GM20000 (cell line): ENCODE measurements at regions not wholly inside any gene's neighbourhood (a gene's known extent, or its start where the extent isn't known, plus 50 kb on each side); places are given as distances from the start of the nearest gene placed in this dataset.

Experiments
- DNase-seq: peaks from one replicate; pipeline ENCODE4 v3.0.0; 2012; ENCODE audit warnings: low spot score
- TF ChIP-seq, protein P1 (sequence below): IDR thresholded peaks from 2 replicates; pipeline ENCODE4 v1.5.1; 2012; ENCODE audit warnings: mild to moderate bottlenecking, control low read depth; ENCODE audit errors: extremely low read depth, missing control alignments

DNA sequence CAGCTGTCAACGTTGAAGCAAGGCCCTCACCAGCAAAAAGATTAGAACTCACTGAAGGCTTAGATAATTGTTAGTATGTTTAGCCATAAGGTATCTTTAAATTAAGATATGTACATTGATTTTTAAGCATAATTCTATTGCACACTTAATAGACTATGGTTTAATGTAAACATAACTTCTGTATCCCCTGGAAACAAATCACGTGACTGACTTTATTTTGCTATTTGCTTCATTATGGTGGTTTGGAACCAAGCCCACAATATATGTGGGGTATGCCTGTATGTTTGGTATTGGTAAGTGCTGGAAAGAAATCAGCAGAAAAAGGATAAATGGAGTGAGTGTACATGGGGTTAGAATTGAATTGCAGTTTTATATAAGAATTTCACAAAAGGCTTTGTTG lies 111.9 kb downstream of the NMUR2 start:
- no peak for DNase-seq
- TF ChIP-seq, protein P1, sequence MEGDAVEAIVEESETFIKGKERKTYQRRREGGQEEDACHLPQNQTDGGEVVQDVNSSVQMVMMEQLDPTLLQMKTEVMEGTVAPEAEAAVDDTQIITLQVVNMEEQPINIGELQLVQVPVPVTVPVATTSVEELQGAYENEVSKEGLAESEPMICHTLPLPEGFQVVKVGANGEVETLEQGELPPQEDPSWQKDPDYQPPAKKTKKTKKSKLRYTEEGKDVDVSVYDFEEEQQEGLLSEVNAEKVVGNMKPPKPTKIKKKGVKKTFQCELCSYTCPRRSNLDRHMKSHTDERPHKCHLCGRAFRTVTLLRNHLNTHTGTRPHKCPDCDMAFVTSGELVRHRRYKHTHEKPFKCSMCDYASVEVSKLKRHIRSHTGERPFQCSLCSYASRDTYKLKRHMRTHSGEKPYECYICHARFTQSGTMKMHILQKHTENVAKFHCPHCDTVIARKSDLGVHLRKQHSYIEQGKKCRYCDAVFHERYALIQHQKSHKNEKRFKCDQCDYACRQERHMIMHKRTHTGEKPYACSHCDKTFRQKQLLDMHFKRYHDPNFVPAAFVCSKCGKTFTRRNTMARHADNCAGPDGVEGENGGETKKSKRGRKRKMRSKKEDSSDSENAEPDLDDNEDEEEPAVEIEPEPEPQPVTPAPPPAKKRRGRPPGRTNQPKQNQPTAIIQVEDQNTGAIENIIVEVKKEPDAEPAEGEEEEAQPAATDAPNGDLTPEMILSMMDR, result no peak

GRCh38 chr5:152290181-152290580 lies 114.9 kb downstream of the NMUR2 start:
- TF ChIP-seq, protein P1, result no peak
- no peak for DNase-seq

DNA sequence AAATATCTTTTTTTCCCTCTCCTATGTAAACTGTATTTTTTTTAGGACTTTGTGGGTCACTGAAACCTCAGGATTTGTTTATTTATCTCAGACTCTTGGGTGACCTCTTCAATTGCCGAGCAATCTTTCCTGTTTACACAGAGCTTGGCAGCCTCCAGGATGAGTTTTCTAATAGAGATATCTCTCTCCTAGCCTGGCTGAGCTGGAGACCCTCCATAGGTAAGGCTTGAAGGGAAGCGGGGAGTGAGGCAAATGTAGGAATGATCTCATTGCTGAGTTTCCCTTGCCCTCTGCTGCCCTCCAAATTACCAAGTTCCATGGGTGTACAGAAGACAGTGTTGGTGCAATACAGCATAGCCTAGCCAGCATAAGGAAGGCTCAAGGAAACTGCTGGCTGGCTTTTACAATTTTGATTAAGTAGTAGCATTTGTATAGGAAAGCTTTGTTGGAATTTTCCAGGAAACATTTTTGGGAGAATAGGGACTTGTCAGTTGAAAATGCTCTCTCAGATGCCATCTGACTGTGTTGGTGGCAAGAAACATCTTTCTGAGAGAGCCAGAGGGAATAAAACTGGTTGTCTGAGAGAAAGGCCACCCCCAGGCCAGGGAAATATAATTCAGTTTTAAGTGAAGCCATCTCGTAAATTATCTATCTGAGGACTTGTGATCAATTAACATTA lies 116.0 kb downstream of the NMUR2 start:
- no peak for DNase-seq
- TF ChIP-seq, protein P1, result no peak

GRCh38 chr5:152288499-152288898 lies 116.6 kb downstream of the NMUR2 start:
- no peak for DNase-seq

DNA sequence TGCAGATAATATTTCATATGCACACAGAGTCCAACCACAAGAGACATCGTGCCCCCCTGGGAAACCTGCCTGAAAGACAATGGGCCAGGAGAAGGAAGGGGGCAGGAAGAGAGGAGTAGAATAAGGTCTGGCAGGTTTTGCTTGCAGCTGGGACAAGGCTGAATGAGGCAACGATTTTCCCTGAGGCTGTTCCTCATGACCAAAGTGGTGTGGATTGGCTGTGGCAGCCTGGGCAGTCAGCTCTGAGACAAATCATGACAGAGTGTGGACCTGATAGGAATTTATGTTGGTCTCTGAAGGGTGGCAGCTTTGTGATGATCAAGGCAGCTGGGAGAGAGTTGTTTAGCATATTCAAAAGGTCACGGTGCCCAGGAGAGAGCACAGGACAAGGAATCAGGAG lies 119.3 kb downstream of the NMUR2 start:
- no peak for DNase-seq
- TF ChIP-seq, protein P1, result no peak

More at GRCh38 chr5:152288499-152288898, 116.6 kb downstream of the NMUR2 start:
- TF ChIP-seq, protein P1, result no peak

DNA sequence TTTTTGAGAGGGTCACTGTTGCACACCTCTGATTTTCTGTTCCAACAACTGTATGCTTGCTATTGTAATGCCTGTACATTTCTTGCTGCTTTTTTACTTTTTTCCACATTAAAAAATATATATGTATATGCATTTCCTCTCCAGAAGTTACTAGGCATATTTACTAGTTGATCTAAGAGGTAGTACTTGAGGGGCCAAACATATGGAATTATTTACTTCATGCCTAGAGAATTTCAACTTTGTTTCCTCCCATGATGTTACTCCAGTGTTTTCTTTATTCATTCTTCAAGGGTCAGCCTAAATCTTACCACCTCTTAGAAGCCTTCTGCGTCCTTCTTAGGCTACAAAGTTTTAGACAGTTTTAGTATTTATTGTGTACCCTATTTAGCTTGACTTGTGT lies 122.7 kb downstream of the NMUR2 start:
- TF ChIP-seq, protein P1, result no peak
- DNase-seq, result no peak

GRCh38 chr5:152277936-152278335 lies 127.1 kb downstream of the NMUR2 start:
- no peak for DNase-seq
- TF ChIP-seq, protein P1, result no peak
